Stimulated activated naive CD8-positive, alpha-beta T cell treated with anti-CD3 and anti-CD28 coated beads, Interleukin-15, amount 100 ng/mL, for 72 hours (primary cell): ENCODE measurements at regions not wholly inside any gene's neighbourhood (a gene's known extent, or its start where the extent isn't known, plus 50 kb on each side); places are given as distances from the start of the nearest gene placed in this dataset.
A peak's percentile ranks its signal among the peaks of the same experiment; 100 is the strongest.

Experiments used
- ATAC-seq: fragments of 150-1000 bp; cut with Tn5 transposase; 2 replicates; pipeline ENCODE4 v1.10.0; 2021; ENCODE audit warnings: mild to moderate bottlenecking, moderate library complexity
- DNase-seq, 2 donors: peaks; one replicate each; pipeline ENCODE4 v3.0.0; 2021 to 2022
- H3K27ac Mint-ChIP-seq, 2 donors: one replicate each; pipeline ENCODE4 v1.8.0; 2022; ENCODE audit warnings: mild to moderate bottlenecking in 2 of 2, mixed read lengths in 2 of 2, moderate library complexity in 2 of 2
- H3K27me3 Mint-ChIP-seq: one replicate; pipeline ENCODE4 v1.8.0; 2022; ENCODE audit warnings: mixed read lengths
- H3K4me1 Mint-ChIP-seq: one replicate; pipeline ENCODE4 v1.8.0; 2022; ENCODE audit warnings: mild to moderate bottlenecking, mixed read lengths
- H3K4me3 Mint-ChIP-seq, 2 donors: one replicate each; pipeline ENCODE4 v1.8.0; 2022; ENCODE audit warnings: mild to moderate bottlenecking in 2 of 2, mixed read lengths in 2 of 2, moderate library complexity in 1 of 2
- H3K9me3 Mint-ChIP-seq, 2 donors: one replicate each; pipeline ENCODE4 v1.8.0; 2022; ENCODE audit warnings: mixed read lengths in 2 of 2

DNA sequence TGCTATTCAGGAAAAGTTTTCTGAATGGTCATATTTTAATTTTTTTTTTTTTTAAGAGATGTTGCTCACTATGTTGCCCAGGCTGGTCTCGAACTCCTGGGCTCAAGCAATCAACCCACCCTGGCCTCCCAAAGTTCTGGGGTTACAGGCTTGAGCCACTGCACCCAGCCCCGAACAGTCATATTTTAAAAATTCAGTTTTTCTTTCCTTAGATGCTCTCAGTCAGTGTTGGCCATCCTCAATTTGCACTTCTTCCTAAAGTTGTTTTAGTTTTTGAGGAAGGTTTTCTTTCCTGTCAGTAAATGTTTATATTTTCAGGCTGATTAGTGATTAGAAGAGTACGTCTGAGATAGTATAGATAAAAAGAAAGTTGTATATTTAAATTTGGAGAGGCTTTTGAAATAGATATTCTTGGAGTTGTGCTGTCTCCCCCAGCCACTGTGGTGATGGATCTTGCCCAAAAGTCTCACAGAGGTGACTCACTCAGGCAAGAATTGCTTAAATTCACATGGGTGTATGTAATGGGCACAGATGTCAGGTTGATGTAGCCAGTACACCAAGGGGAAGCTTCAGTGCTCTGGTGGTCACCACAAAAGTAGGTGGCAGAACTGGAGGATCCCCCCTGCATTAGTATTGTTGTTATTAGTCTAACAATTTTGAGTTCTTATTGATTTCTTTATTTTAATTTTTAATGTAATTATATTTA lies 72.2 kb upstream of the ELOVL6 start:
- no peak for DNase-seq
- no peak overlapping the region for H3K4me3 Mint-ChIP-seq
- no peak overlapping the region for H3K27ac Mint-ChIP-seq
- peaks cover 5% of the 10 kb centered on the region for H3K27me3 Mint-ChIP-seq
- ATAC-seq, result no peak
- H3K4me1 Mint-ChIP-seq, result peaks cover 8% of the 10 kb centered on the region
- no peaks in the 10 kb centered on the region for H3K9me3 Mint-ChIP-seq

DNA sequence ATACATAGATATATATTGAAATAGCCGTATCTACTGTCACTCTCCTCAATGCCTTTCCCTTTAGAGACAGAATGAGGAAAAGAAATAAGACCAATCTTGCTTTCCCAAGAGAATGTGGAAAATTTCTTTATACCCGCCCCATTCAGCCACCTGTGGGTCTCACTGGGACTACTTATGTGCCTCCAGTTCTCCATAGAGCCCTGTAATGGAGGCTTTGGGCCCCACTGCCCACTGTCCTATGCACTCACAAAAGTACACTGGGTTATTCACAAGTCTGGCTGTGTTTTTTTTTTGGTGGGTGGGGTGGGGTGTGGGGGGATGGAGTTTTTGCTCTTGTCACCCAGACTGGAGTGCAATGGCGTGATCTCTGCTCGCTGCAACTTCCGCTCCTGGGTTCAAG lies 70.4 kb upstream of the ELOVL6 start:
- Mint-ChIP-seq H3K4me1 (peaks cover 8% of the 10 kb centered on the region), H3K4me3 (no peak overlapping the region), H3K27me3 (no peaks in the 10 kb centered on the region), H3K27ac (no peak overlapping the region), H3K9me3 (no peaks in the 10 kb centered on the region)
- peak; percentile 38 for ATAC-seq
- no peak for DNase-seq

GRCh38 chr4:110268352-110268751 lies 69.9 kb upstream of the ELOVL6 start:
- H3K27me3 Mint-ChIP-seq, result no peaks in the 10 kb centered on the region
- no peak overlapping the region for H3K4me3 Mint-ChIP-seq
- no peak for DNase-seq
- peak; percentile 91 for ATAC-seq
- peak overlapping the region in 1 of 2 donors; percentile 79 for H3K27ac Mint-ChIP-seq
- H3K9me3 Mint-ChIP-seq, result no peaks in the 10 kb centered on the region
- H3K4me1 Mint-ChIP-seq, result peaks cover 8% of the 10 kb centered on the region

GRCh38 chr4:110266136-110266535 lies 67.7 kb upstream of the ELOVL6 start:
- Mint-ChIP-seq H3K27me3 (no peaks in the 10 kb centered on the region), H3K27ac (no peak overlapping the region), H3K9me3 (no peaks in the 10 kb centered on the region), H3K4me1 (peaks cover 8% of the 10 kb centered on the region), H3K4me3 (no peak overlapping the region)
- DNase-seq (no peak), ATAC-seq (no peak)

- H3K4me3 Mint-ChIP-seq, result no peak overlapping the region
- ATAC-seq, result no peak
- H3K9me3 Mint-ChIP-seq, result no peaks in the 10 kb centered on the region
- no peak overlapping the region for H3K27ac Mint-ChIP-seq
- no peaks in the 10 kb centered on the region for H3K27me3 Mint-ChIP-seq
- peaks cover 8% of the 10 kb centered on the region for H3K4me1 Mint-ChIP-seq
- no peak for DNase-seq
Measured at GRCh38 chr4:110265001-110265400, 66.6 kb upstream of the ELOVL6 start.

- H3K9me3 Mint-ChIP-seq, result no peaks in the 10 kb centered on the region
- no peak overlapping the region for H3K4me3 Mint-ChIP-seq
- H3K4me1 Mint-ChIP-seq, result no peaks in the 10 kb centered on the region
- no peaks in the 10 kb centered on the region for H3K27me3 Mint-ChIP-seq
- ATAC-seq, result no peak
- H3K27ac Mint-ChIP-seq, result no peak overlapping the region
- DNase-seq, result no peak
Measured at GRCh38 chr4:110260299-110260698, 61.9 kb upstream of the ELOVL6 start.

GRCh38 chr4:110250023-110250387 lies 51.6 kb upstream of the ELOVL6 start:
- no peak for DNase-seq
- H3K4me3 Mint-ChIP-seq, result no peak overlapping the region
- H3K4me1 Mint-ChIP-seq, result no peaks in the 10 kb centered on the region
- H3K27me3 Mint-ChIP-seq, result peaks cover 6% of the 10 kb centered on the region
- no peak overlapping the region for H3K27ac Mint-ChIP-seq
- no peaks in the 10 kb centered on the region for H3K9me3 Mint-ChIP-seq
- ATAC-seq, result no peak

DNA sequence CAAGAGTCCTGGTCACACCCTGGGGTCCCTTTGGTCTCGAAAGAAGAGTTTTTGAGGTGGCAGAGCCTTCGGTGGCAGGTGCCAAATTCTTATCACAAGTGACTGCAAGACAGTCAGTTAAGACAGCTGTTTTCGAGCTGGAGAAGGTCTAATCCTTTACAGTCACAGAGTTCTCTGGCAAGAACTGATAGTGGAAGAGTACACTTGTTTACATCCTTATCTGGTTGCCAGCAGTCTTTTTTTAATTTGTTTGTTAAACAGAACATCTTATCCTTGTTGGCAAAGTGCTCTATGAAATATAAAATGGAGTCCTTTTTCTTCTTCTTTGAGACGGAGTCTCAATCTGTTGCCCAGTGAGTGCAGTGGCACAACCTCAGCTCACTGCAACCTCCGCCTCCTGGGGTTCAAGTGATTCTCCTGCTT lies 50.4 kb upstream of the ELOVL6 start:
- H3K27ac Mint-ChIP-seq, result no peak overlapping the region
- no peak overlapping the region for H3K4me3 Mint-ChIP-seq
- H3K27me3 Mint-ChIP-seq, result peaks cover 10% of the 10 kb centered on the region
- no peaks in the 10 kb centered on the region for H3K9me3 Mint-ChIP-seq
- no peaks in the 10 kb centered on the region for H3K4me1 Mint-ChIP-seq
- ATAC-seq (no peak), DNase-seq (no peak)
